Thoracic aorta (tissue), 2 donors: ENCODE measurements at regions not wholly inside any gene's neighbourhood (a gene's known extent, or its start where the extent isn't known, plus 50 kb on each side); places are given as distances from the start of the nearest gene placed in this dataset.

Experiments used
- ATAC-seq: fragments of 150-250 bp; one replicate; pipeline ENCODE4 v1.8.0; 2017; ENCODE audit warnings: low read depth; ENCODE audit not compliant: insufficient number of reproducible peaks, low FRiP score
- DNase-seq: peaks from one replicate; pipeline ENCODE4 v3.0.0-alpha.2; 2020; ENCODE audit warnings: low spot score
- H3K27ac ChIP-seq, 2 donors: fragments of 200-600 bp; sonication (generic); 1 replicate in 1 of 2; 2 replicates in 1 of 2; pipeline ENCODE4 v1.5.1; 2016; ENCODE audit warnings: mild to moderate bottlenecking in 2 of 2, moderate library complexity in 2 of 2
- H3K27me3 ChIP-seq: fragments of 200-600 bp; sonication (generic); replicated peaks from 2 replicates; pipeline ENCODE4 v1.6.0; 2016; ENCODE audit warnings: mild to moderate bottlenecking; ENCODE audit not compliant: insufficient read depth
- H3K36me3 ChIP-seq: fragments of 200-600 bp; sonication (generic); one replicate; pipeline ENCODE4 v1.5.1; 2016
- H3K4me1 ChIP-seq, 2 donors: fragments of 200-600 bp; sonication (generic); 1 replicate in 1 of 2; 2 replicates in 1 of 2; pipeline versions ENCODE4 v1.5.1 to v1.6.0; 2016; ENCODE audit warnings: low read depth in 2 of 2, mild to moderate bottlenecking in 1 of 2; ENCODE audit not compliant: control insufficient read depth in 1 of 2
- H3K4me3 ChIP-seq: fragments of 200-600 bp; sonication (generic); 2 replicates; pipeline ENCODE4 v1.5.1; 2016; ENCODE audit warnings: mild to moderate bottlenecking
- H3K9me3 ChIP-seq: fragments of 200-600 bp; sonication (generic); 2 replicates; pipeline ENCODE4 v1.5.1; 2016
- CTCF ChIP-seq: fragments of 200-600 bp; sonication (generic); IDR thresholded peaks from one replicate; pipeline ENCODE4 v1.5.1; 2019; ENCODE audit warnings: antibody characterized with exemption

GRCh38 chr5:139740138-139740991 is 55.2 kb upstream of the PSD2 start:
- no peaks in the 10 kb centered on the region for H3K9me3 ChIP-seq
- no peak for TF ChIP-seq CTCF
- ATAC-seq, result no peak
- DNase-seq, result no peak
- H3K4me3 ChIP-seq, result no peak overlapping the region
- H3K27ac ChIP-seq, result no peak overlapping the region
- no peaks in the 10 kb centered on the region for H3K27me3 ChIP-seq
- no peaks in the 10 kb centered on the region for H3K36me3 ChIP-seq
- H3K4me1 ChIP-seq, result peaks cover 0 to 9% of the 10 kb centered on the region in 2 donors

GRCh38 chr5:139740992-139741672 is 54.5 kb upstream of the PSD2 start:
- DNase-seq, result no peak
- Histone ChIP-seq H3K27me3 (no peaks in the 10 kb centered on the region), H3K36me3 (no peaks in the 10 kb centered on the region), H3K27ac (no peak overlapping the region), H3K9me3 (no peaks in the 10 kb centered on the region), H3K4me3 (no peak overlapping the region), H3K4me1 (peaks cover 7 to 17% of the 10 kb centered on the region in 2 donors)
- TF ChIP-seq CTCF, result no peak
- ATAC-seq, result no peak

GRCh38 chr5:139741823-139742172 is 53.8 kb upstream of the PSD2 start:
- no peak overlapping the region for H3K27ac ChIP-seq
- no peak for ATAC-seq
- H3K27me3 ChIP-seq, result no peaks in the 10 kb centered on the region
- H3K9me3 ChIP-seq, result no peaks in the 10 kb centered on the region
- no peak for DNase-seq
- no peaks in the 10 kb centered on the region for H3K36me3 ChIP-seq
- H3K4me1 ChIP-seq, result peaks cover 14 to 24% of the 10 kb centered on the region in 2 donors
- TF ChIP-seq CTCF, result no peak
- no peak overlapping the region for H3K4me3 ChIP-seq

GRCh38 chr5:139742173-139742903 is 53.3 kb upstream of the PSD2 start:
- peaks cover 19 to 29% of the 10 kb centered on the region in 2 donors for H3K4me1 ChIP-seq
- H3K27me3 ChIP-seq, result no peaks in the 10 kb centered on the region
- H3K36me3 ChIP-seq, result no peaks in the 10 kb centered on the region
- no peaks in the 10 kb centered on the region for H3K9me3 ChIP-seq
- DNase-seq (no peak), ATAC-seq (no peak)
- no peak for TF ChIP-seq CTCF
- no peak overlapping the region for H3K4me3 ChIP-seq
- H3K27ac ChIP-seq, result no peak overlapping the region
